Activated CD4-positive, alpha-beta T cell treated with anti-CD3 and anti-CD28 coated beads, Interleukin-2, amount 50 U/mL, for 1 hour (primary cell): ENCODE measurements at regions not wholly inside any gene's neighbourhood (a gene's known extent, or its start where the extent isn't known, plus 50 kb on each side); places are given as distances from the start of the nearest gene placed in this dataset.

Experiments used
- DNase-seq: peaks from one replicate; pipeline ENCODE4 v3.0.0-alpha.2; 2020

DNA sequence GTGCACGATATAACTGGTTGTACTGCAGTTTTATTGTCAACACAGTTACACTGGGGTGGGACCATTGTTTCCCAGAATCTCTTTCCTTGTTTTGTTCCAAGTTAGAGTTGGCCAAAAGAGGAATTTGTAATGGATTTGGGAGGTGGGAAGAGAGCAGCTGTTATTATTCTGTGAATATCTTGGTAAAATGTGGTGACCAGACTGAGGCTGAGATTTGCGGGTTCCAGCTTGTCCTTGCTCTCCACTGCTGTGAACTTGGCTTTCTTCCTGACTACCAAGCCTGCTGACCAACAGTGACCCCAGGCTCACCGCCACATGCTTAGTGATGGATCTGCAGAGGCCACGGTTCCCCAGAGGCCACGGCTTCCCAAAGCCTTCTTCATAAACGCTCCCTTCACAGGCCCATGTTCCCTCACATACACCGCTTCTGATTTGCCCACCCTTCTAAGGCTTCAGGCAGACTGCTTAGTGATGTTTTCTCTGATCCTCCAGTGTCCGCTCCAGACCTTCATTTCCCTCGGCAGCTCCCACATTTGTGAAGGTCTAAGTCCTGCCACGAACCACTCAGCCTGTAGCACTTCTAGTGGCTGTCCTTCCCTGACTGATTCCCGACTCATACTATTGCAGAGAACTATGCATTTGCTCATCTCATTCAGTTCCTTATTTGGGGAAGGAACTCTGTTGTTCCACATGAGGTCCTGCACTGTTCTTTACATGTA, 525.5 kb upstream of the RGMA start:
- no peak for DNase-seq

DNA sequence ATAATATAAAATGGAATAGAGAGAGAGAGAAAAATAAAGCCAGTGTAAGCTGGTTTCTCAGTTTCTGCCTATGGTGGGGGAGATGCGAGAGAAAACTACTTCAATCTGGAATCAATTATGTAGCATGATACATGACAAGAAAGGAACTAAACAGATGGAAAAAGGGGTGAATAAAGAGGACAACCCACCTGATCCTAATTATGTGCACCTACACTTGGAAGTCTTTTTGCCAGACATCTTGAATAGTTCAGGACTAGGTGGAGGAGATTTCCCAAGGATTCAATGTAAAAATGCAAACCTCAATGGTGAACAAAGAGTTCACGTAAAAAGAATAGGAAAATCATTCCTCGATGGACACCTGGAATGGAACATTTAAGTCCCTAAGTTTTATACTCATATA, 524.4 kb upstream of the RGMA start:
- no peak for DNase-seq

DNA sequence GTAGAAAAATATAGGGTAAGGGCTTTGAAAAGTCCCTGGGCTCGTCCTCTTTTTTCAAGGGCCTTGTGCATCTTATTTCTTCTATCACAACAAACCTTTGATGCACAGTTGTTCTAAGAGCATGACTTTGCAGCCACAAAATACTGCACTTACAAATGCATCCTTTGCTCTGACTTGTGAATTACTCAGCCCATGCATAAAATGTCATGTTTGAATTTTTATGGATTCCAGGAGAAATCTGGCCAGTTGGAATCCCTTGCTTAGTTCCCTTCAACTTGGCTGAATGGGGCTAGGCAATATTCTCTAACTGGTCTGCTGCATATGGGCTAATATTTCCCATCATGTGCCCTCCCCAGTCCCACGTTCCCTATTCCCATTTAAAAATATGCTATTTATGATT, 523.9 kb upstream of the RGMA start:
- DNase-seq = no peak

- no peak for DNase-seq
Observed at GRCh38 chr15:93610944-93611343, 521.9 kb upstream of the RGMA start.

GRCh38 chr15:93608643-93609148, 519.7 kb upstream of the RGMA start:
- DNase-seq = no peak

- DNase-seq = no peak
Observed at GRCh38 chr15:93603550-93603949, 514.5 kb upstream of the RGMA start.

GRCh38 chr15:93587059-93587521, 498.1 kb upstream of the RGMA start:
- DNase-seq = no peak

GRCh38 chr15:93585012-93585411, 496.0 kb upstream of the RGMA start:
- no peak for DNase-seq

GRCh38 chr15:93583968-93584367, 495.0 kb upstream of the RGMA start:
- DNase-seq = no peak

DNA sequence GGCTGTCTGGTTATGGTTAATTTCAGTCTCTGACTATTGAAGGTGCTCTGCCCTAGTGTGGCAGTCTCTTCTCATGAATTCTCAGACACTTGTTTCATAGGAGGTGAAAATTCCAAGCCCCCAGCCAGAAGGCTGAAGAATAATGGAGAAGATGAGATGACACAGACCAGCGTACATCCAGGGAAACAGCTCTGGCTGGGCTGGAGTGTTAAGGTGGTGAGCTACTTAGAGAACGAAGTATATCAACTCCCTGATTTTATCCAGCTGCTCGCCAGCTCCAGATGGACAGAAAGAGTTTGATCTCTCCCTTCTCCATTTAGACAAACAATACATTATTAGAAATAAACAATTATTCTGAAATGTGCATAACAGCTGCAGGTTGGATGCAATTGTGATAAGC, 494.5 kb upstream of the RGMA start:
- DNase-seq = no peak

GRCh38 chr15:93570527-93570926, 481.5 kb upstream of the RGMA start:
- DNase-seq = no peak

DNA sequence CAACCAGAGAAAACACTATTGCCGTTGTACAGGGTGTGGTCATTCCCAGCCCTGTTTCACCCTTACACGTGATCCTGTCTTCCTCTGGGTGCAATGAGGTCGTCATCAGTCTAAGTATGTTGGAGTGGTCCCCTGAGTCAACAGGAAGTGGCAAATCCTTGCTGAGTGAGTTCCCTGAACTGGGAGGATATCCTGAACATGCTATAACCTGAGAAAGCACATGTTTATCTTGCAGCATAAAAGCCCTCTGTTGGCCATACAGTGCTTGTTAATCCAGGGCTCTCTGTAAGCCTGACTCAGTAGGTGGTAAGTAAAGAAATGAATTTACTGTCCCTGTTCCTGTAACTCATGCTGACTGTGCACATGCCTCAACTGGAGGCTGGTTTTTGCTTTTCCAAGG, 477.8 kb upstream of the RGMA start:
- DNase-seq = no peak

DNA sequence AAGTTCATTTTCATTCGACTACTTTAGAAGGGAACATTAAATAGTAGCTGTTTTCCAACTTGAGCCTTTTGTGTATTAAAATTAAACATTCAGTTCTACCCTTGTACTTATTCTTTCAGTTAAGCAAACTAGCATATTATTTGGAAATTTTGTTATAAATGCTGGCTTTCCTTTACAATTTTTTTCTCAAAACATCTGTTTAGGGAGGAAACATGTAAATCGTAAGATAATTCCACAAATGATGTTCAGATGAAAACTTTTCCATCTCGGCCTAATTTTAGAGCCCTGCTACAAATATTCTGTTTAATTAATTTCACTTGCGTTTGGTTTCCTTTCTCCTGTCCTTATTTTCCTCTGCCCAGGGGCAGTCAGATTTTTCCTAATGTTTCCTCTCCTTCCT, 476.2 kb upstream of the RGMA start:
- DNase-seq = no peak

DNA sequence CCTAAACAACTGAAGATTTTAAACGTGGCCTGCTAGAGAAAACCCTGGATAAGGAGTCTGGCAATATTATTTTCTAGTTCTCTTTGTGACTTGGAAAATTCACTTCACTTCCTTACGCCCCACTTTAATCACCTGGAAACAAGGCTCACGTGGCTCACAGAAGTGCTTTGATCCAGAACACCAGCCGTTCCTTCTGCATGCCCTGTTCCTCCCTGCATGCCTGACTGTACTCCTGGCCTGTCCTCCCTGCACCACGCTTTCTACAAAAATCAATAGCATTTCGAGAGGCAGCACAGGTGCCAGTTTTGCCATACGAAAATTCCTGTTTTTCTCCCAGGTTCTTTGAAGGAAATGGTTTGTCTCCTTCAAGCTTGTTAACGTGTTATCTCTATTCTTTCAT, 474.2 kb upstream of the RGMA start:
- no peak for DNase-seq

GRCh38 chr15:93562395-93563123, 473.5 kb upstream of the RGMA start:
- DNase-seq = no peak

- no peak for DNase-seq
Observed at GRCh38 chr15:93557696-93558095, 468.7 kb upstream of the RGMA start.

DNA sequence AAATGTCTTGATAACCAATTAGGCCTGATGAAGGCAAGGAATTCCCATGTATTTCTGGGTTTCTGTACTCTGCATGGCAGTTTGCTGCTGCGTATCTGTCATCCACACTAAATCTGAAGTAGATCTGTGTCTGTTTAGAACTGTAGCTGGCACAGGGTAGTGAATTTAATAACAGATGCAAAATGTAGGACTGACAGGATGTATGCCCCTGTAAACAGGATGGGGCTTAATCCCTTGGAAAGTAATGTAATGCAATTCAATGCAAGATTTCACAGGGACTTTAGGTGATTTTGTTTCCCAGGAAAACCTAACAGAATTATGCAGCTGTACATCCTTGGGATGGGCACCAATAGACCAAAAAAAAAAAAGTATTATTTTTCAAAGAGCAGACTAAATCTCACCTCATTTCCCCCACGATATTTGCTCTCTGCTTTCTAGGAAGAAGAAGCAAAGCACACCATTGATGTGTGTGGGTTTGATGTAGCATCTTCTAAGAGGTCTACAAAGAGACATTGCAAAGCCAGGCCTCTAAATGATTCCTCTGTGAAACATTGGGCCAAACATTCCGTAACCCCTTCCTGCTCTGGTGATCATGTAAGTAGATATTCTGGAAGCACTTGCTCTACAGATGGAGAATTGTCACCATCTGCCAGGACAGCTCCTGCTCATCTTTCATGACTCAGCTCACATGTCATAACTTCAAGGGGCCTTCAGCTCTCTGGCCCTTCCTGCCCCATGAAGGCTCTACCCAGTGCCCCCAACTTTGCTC, 464.3 kb upstream of the RGMA start:
- DNase-seq = no peak

GRCh38 chr15:93543093-93543492, 454.1 kb upstream of the RGMA start:
- no peak for DNase-seq

DNA sequence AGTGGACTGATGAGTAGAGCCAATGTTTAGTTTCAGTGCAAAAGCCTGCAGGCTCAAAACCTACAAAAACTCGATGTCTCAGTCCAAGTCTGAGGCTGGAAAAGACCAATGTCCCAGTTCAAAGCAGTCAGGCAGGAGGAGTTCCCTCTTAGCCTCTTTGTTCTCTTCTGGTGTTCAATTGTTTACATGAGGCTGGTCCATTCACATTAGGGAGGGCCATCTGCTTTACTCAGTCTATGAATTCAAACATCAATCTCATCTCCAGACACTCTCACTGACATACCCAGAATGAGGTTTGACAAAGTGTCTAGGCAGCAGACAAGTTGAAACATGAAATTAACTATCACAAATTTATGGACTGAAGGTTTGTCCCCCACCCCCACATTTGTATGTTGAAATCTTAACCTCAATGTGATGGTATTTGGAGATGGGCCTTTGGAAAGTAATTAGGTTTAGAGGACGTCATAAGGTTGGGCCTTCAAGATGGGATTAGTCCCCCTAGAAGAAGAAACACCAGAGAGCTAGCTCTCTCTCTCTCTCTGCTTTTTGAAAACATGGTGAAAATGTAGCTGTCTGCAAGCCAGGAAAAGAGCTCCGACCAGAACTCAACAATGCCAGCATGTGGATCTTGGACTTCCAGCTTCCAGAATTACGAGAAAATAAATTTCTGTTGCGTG, 438.5 kb upstream of the RGMA start:
- no peak for DNase-seq

GRCh38 chr15:93524432-93524831, 435.4 kb upstream of the RGMA start:
- DNase-seq = no peak

GRCh38 chr15:93523481-93523880, 434.5 kb upstream of the RGMA start:
- DNase-seq = no peak

GRCh38 chr15:93520206-93520605, 431.2 kb upstream of the RGMA start:
- no peak for DNase-seq

DNA sequence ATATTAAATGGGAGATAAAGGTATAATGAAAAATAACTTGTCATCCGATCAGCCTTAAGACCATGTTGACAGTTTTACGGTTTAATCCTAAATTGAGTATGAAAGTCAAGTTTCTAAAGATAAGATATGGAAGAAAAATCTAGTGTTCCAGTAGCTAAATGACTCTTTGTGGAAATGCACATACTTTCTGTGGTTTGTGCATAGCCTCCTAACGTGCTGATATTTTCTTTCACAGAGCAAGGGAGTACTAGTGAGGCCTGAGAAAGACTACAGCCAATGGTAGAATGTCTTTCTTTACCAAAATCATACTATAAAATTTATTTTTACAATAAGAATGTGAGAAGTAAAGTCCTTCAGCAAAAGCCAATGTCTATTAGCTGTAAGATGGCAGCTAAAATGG, 430.6 kb upstream of the RGMA start:
- DNase-seq = no peak
